GM23248 (cell line): ENCODE measurements at regions not wholly inside any gene's neighbourhood (a gene's known extent, or its start where the extent isn't known, plus 50 kb on each side); places are given as distances from the start of the nearest gene placed in this dataset.
"Not testable (repeated sequence)": the region's sequence is repeated elsewhere in the genome, so short reads cannot be mapped to it uniquely, and the experiment has no call there.

Source experiments
- EZH2 ChIP-seq: fragments of 200-600 bp; sonication (generic); IDR thresholded peaks from 2 replicates; pipeline ENCODE4 v1.6.1; 2018; ENCODE audit warnings: antibody characterized with exemption, mild to moderate bottlenecking; ENCODE audit not compliant: insufficient read depth, poor library complexity, severe bottlenecking
- EZH2phosphoT487 ChIP-seq: fragments of 200-600 bp; sonication (generic); IDR thresholded peaks from 2 replicates; pipeline ENCODE4 v1.6.1; 2018; ENCODE audit warnings: antibody characterized with exemption, moderate library complexity, mild to moderate bottlenecking, low read depth; ENCODE audit not compliant: insufficient read depth

GRCh38 chr15:44903281-44903680, 53.2 kb upstream of the TERB2 start:
- TF ChIP-seq EZH2, EZH2phosphoT487: not testable (repeated sequence)
